NCI-H526 treated with DMSO at 0.1 percent for 48 hours (cell line): ENCODE measurements at regions not wholly inside any gene's neighbourhood (a gene's known extent, or its start where the extent isn't known, plus 50 kb on each side); places are given as distances from the start of the nearest gene placed in this dataset.
"Not testable (repeated sequence)": the region's sequence is repeated elsewhere in the genome, so short reads cannot be mapped to it uniquely, and the experiment has no call there.

Experiments
- DNase-seq: peaks from one replicate; lab custom pipeline; 2025; lab: John Stamatoyannopoulos, UW

- no peak for DNase-seq
Measured at GRCh38 chr6:137969874-137970273, 102.8 kb downstream of the TNFAIP3 start.

- no peak for DNase-seq
Measured at GRCh38 chr6:137970368-137970767, 103.3 kb downstream of the TNFAIP3 start.

GRCh38 chr6:137973201-137973600 lies 106.1 kb downstream of the TNFAIP3 start:
- no peak for DNase-seq

- no peak for DNase-seq
Measured at GRCh38 chr6:137975188-137975940, 108.3 kb downstream of the TNFAIP3 start.

- no peak for DNase-seq
Measured at GRCh38 chr6:137976430-137976829, 109.4 kb downstream of the TNFAIP3 start.

GRCh38 chr6:137977206-137977605 lies 110.1 kb downstream of the TNFAIP3 start:
- no peak for DNase-seq

- no peak for DNase-seq
Measured at GRCh38 chr6:137977814-137978213, 110.8 kb downstream of the TNFAIP3 start.

- no peak for DNase-seq
Measured at GRCh38 chr6:137978252-137978896, 111.3 kb downstream of the TNFAIP3 start.

GRCh38 chr6:137979263-137979662 lies 112.2 kb downstream of the TNFAIP3 start:
- DNase-seq = not testable (repeated sequence)

GRCh38 chr6:137980777-137981176 lies 113.7 kb downstream of the TNFAIP3 start:
- no peak for DNase-seq

GRCh38 chr6:137981758-137982157 lies 114.7 kb downstream of the TNFAIP3 start:
- DNase-seq = no peak

- DNase-seq = no peak
Measured at GRCh38 chr6:137982418-137983189, 115.5 kb downstream of the TNFAIP3 start.

GRCh38 chr6:137983269-137983668 lies 116.2 kb downstream of the TNFAIP3 start:
- no peak for DNase-seq

- DNase-seq = no peak
Measured at GRCh38 chr6:137989664-137990063, 117.6 kb downstream of the PERP start.

GRCh38 chr6:137995371-137995770 lies 111.8 kb downstream of the PERP start:
- no peak for DNase-seq

- peak; percentile 50 for DNase-seq
Measured at GRCh38 chr6:137998461-137999019, 108.7 kb downstream of the PERP start.

- no peak for DNase-seq
Measured at GRCh38 chr6:137999815-138000214, 107.4 kb downstream of the PERP start.

GRCh38 chr6:138000941-138001340 lies 106.3 kb downstream of the PERP start:
- no peak for DNase-seq

GRCh38 chr6:138001750-138002349 lies 105.4 kb downstream of the PERP start:
- DNase-seq = peak; percentile 30

GRCh38 chr6:138004430-138005287 lies 102.6 kb downstream of the PERP start:
- peak; percentile 18 for DNase-seq

- no peak for DNase-seq
Measured at GRCh38 chr6:138005846-138006245, 101.4 kb downstream of the PERP start.
